ENCODE measurements at regions not wholly inside any gene's neighbourhood (a gene's known extent, or its start where the extent isn't known, plus 50 kb on each side); places are given as distances from the start of the nearest gene placed in this dataset.
A peak's percentile ranks its signal among the peaks of the same experiment; 100 is the strongest.

DNA sequence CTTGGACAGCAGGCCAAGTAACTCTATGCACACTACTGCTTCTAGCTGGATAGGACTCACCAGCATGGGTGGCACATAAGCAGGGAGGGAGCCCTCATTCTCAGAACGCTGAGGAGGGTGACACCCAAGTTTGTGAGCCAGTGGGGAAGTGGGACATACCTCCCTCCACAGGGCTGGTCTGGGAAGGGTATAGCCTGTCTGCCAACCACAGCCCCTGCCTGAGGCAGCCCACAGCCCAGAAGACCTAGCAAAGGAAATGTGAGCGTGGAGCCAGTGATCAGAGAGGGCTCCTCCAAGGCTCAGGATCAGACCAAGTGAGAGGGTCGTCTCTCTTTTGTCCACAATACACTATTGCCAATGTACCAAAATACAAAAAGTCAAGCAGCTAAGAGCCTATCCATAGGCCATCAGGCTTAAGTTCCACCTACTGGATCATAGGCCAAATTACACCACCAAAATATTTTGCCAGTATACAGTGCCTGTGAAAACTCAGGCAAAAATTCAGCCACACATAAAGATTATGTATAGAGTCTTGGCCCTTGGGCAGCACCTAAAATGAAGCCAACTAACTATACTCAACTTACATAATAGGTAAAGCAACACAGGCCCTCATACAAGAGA is 1203.1 kb downstream of the PCDH18 start:
- CTCF ChIA-PET: interaction anchor here (0.7 kb wide), 1 partner anchor 869 kb away, joined by 4 read pairs; no protein-coding TSS in a partner anchor
- BruUV-seq (replicated peaks): no TSS peak

DNA sequence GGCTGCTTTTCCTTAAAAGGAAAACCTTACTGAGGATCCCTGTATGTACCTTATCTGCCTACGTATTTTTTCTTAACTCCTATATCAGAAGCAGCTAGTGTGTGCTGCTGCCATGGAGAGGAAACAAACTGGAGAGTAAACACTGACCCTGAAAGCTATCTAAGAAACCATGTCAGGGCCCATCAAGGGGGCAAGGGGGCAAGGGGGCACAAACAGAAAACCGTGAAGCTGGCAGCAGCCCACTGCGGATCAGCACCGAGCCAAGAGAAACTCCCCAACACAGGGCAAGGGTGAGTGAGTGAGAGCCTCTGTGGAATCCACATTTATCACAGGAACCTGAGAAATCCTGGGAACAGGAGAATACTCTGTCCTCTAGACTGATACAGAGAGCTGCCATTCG is 1204.2 kb downstream of the PCDH18 start:
- H3F3A ChIP-seq (ENCODE audit: insufficient read depth, low read depth): no peaks in the 10 kb centered on the region
- no peak for DNase-seq
- H2AFZ ChIP-seq: no peak overlapping the region
- H3K9me3 ChIP-seq (ENCODE audit: insufficient read depth, low read depth): no peaks in the 10 kb centered on the region
- H3K4me3 ChIP-seq: no peak overlapping the region
- no peak overlapping the region for H3K27ac ChIP-seq
- POLR2A ChIA-PET (ENCODE audit: unreplicated experiment): no interaction called here
- intact Hi-C loops (cut with micrococcal nuclease; ENCODE audit: unreplicated experiment): no loop called here
- no peaks in the 10 kb centered on the region for H3K9me2 ChIP-seq (ENCODE audit: insufficient read depth)
- CTCF ChIA-PET: no interaction called here
- no peaks in the 10 kb centered on the region for H4K20me1 ChIP-seq (ENCODE audit: insufficient read depth)
- H3K36me3 ChIP-seq (ENCODE audit: low read depth): no peaks in the 10 kb centered on the region
- H3K4me2 ChIP-seq: no peak overlapping the region
- no peaks in the 10 kb centered on the region for H3K79me2 ChIP-seq (ENCODE audit: low read depth)
- no TSS peak for BruUV-seq (replicated peaks)
- TF ChIP-seq EZH2 (IDR thresholded peaks at IDR 0.05; ENCODE audit: low read depth): no peak
- TF ChIP-seq, protein P1, sequence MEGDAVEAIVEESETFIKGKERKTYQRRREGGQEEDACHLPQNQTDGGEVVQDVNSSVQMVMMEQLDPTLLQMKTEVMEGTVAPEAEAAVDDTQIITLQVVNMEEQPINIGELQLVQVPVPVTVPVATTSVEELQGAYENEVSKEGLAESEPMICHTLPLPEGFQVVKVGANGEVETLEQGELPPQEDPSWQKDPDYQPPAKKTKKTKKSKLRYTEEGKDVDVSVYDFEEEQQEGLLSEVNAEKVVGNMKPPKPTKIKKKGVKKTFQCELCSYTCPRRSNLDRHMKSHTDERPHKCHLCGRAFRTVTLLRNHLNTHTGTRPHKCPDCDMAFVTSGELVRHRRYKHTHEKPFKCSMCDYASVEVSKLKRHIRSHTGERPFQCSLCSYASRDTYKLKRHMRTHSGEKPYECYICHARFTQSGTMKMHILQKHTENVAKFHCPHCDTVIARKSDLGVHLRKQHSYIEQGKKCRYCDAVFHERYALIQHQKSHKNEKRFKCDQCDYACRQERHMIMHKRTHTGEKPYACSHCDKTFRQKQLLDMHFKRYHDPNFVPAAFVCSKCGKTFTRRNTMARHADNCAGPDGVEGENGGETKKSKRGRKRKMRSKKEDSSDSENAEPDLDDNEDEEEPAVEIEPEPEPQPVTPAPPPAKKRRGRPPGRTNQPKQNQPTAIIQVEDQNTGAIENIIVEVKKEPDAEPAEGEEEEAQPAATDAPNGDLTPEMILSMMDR (conservative IDR thresholded peaks at IDR 0.05): no peak
- H3K27me3 ChIP-seq (ENCODE audit: insufficient read depth, low read depth): no peaks in the 10 kb centered on the region
- no peaks in the 10 kb centered on the region for H3K4me1 ChIP-seq (replicated peaks; ENCODE audit: insufficient read depth)

More for the DNA sequence above, 1203.1 kb downstream of the PCDH18 start:
- no peaks in the 10 kb centered on the region for H3K9me2 ChIP-seq (ENCODE audit: insufficient read depth)
- H2AFZ ChIP-seq: no peak overlapping the region
- TF ChIP-seq, protein P1 (conservative IDR thresholded peaks at IDR 0.05): no peak
- no peak for TF ChIP-seq EZH2 (IDR thresholded peaks at IDR 0.05; ENCODE audit: low read depth)
- H3K79me2 ChIP-seq (ENCODE audit: low read depth): no peaks in the 10 kb centered on the region
- H3K9me3 ChIP-seq (ENCODE audit: insufficient read depth, low read depth): no peaks in the 10 kb centered on the region
- H3K4me3 ChIP-seq: no peak overlapping the region
- H3K4me2 ChIP-seq: no peak overlapping the region
- intact Hi-C loops (cut with micrococcal nuclease; ENCODE audit: unreplicated experiment): no loop called here
- H3F3A ChIP-seq (ENCODE audit: insufficient read depth, low read depth): no peaks in the 10 kb centered on the region
- H3K27me3 ChIP-seq (ENCODE audit: insufficient read depth, low read depth): no peaks in the 10 kb centered on the region
- H3K36me3 ChIP-seq (ENCODE audit: low read depth): no peaks in the 10 kb centered on the region
- H3K27ac ChIP-seq: no peak overlapping the region
- POLR2A ChIA-PET (ENCODE audit: unreplicated experiment): no interaction called here
- no peaks in the 10 kb centered on the region for H4K20me1 ChIP-seq (ENCODE audit: insufficient read depth)
- no peak for DNase-seq
- no peaks in the 10 kb centered on the region for H3K4me1 ChIP-seq (replicated peaks; ENCODE audit: insufficient read depth)

- H3K9me3 ChIP-seq (ENCODE audit: insufficient read depth, low read depth): 0 out of 2 replicates have a peak, but pooled peaks cover 3% of the 10 kb centered on the region
- H3K9me2 ChIP-seq (ENCODE audit: insufficient read depth): no peaks in the 10 kb centered on the region
- no TSS peak for BruUV-seq (replicated peaks)
- intact Hi-C loops (cut with micrococcal nuclease; ENCODE audit: unreplicated experiment): no loop called here
- no peaks in the 10 kb centered on the region for H3F3A ChIP-seq (ENCODE audit: insufficient read depth, low read depth)
- no peak for DNase-seq
- no peak overlapping the region for H3K27ac ChIP-seq
- H2AFZ ChIP-seq: peak overlapping the region; percentile 60; the same call in 1 of the 2 replicates
- peaks cover 12% of the 10 kb centered on the region for H3K4me1 ChIP-seq (replicated peaks; ENCODE audit: insufficient read depth)
- H3K4me3 ChIP-seq: no peak overlapping the region
- no peaks in the 10 kb centered on the region for H3K27me3 ChIP-seq (ENCODE audit: insufficient read depth, low read depth)
- CTCF ChIA-PET: no interaction called here
- no peak for TF ChIP-seq EZH2 (IDR thresholded peaks at IDR 0.05; ENCODE audit: low read depth)
- TF ChIP-seq, protein P1 (conservative IDR thresholded peaks at IDR 0.05): no peak
- no peak overlapping the region for H3K4me2 ChIP-seq
- POLR2A ChIA-PET (ENCODE audit: unreplicated experiment): interaction anchor here (0.7 kb wide), 1 partner anchor 92 kb away, joined by 4 read pairs; no protein-coding TSS in a partner anchor
- no peaks in the 10 kb centered on the region for H4K20me1 ChIP-seq (ENCODE audit: insufficient read depth)
- no peaks in the 10 kb centered on the region for H3K79me2 ChIP-seq (ENCODE audit: low read depth)
- no peaks in the 10 kb centered on the region for H3K36me3 ChIP-seq (ENCODE audit: low read depth)
Measured at GRCh38 chr4:136320465-136320813, 1211.9 kb downstream of the PCDH18 start.

Data from PC-9 (cell line).